Upper lobe of right lung (tissue), 1 donor: ENCODE measurements at regions not wholly inside any gene's neighbourhood (a gene's known extent, or its start where the extent isn't known, plus 50 kb on each side); places are given as distances from the start of the nearest gene placed in this dataset.

Experiments
- ATAC-seq: fragments of 200-7000 bp; cut with Tn5 transposase; one replicate; pipeline ENCODE4 v1.9.1; 2020; ENCODE audit warnings: mild to moderate bottlenecking, moderate library complexity
- DNase-seq: peaks from one replicate; pipeline ENCODE4 v3.0.0-alpha.2; 2020
- H3K27ac ChIP-seq: fragments of 200-600 bp; one replicate; pipeline ENCODE4 v1.8.0; 2022
- H3K27me3 ChIP-seq: fragments of 200-600 bp; one replicate; pipeline ENCODE4 v1.8.0; 2022; ENCODE audit warnings: mild to moderate bottlenecking
- H3K36me3 ChIP-seq: fragments of 200-600 bp; one replicate; pipeline ENCODE4 v1.8.0; 2022
- H3K4me1 ChIP-seq: fragments of 200-600 bp; one replicate; pipeline ENCODE4 v1.8.0; 2022
- H3K4me3 ChIP-seq: fragments of 200-600 bp; one replicate; pipeline ENCODE4 v1.8.0; 2022; ENCODE audit warnings: mild to moderate bottlenecking
- H3K9me3 ChIP-seq: fragments of 200-600 bp; one replicate; pipeline ENCODE4 v1.8.0; 2022
- CTCF ChIP-seq: fragments of 200-600 bp; IDR thresholded peaks from one replicate; pipeline ENCODE4 v1.8.0; 2022; ENCODE audit warnings: antibody characterized with exemption
- intact Hi-C: fragments of 100-400 bp; cut with DNase I; formaldehyde crosslinking; loops from one replicate; pipeline ENCODE4 v1.11.0; 2022
- donor health status: DM: no; HTN: yes; CAD: no; lungs with severe emphysema.

- no peaks in the 10 kb centered on the region for H3K4me1 ChIP-seq
Measured at GRCh38 chr14:97841762-97842161, 1044.6 kb downstream of the VRK1 start.

GRCh38 chr14:97843066-97843465, 1045.9 kb downstream of the VRK1 start:
- intact Hi-C loops = no loop called here
- H3K27me3 ChIP-seq = peaks cover 5% of the 10 kb centered on the region
- DNase-seq = no peak

More at GRCh38 chr14:97841762-97842161, 1044.6 kb downstream of the VRK1 start:
- intact Hi-C loops = no loop called here
- Histone ChIP-seq H3K36me3 (no peaks in the 10 kb centered on the region), H3K27ac (no peak overlapping the region), H3K27me3 (peaks cover 5% of the 10 kb centered on the region), H3K4me3 (no peak overlapping the region), H3K9me3 (no peaks in the 10 kb centered on the region)
- TF ChIP-seq CTCF = no peak
- DNase-seq (no peak), ATAC-seq (no peak)

GRCh38 chr14:97844042-97844441, 1046.9 kb downstream of the VRK1 start:
- no peaks in the 10 kb centered on the region for H3K9me3 ChIP-seq
- no peak for DNase-seq
- no peak overlapping the region for H3K4me3 ChIP-seq
- no peak overlapping the region for H3K27ac ChIP-seq
- H3K36me3 ChIP-seq = no peaks in the 10 kb centered on the region
- H3K27me3 ChIP-seq = peaks cover 5% of the 10 kb centered on the region
- ATAC-seq = peak; percentile 19
- TF ChIP-seq CTCF = no peak
- H3K4me1 ChIP-seq = no peaks in the 10 kb centered on the region
- intact Hi-C loops = no loop called here

More at GRCh38 chr14:97843066-97843465, 1045.9 kb downstream of the VRK1 start:
- TF ChIP-seq CTCF = no peak
- no peak overlapping the region for H3K27ac ChIP-seq
- H3K4me3 ChIP-seq = no peak overlapping the region
- H3K9me3 ChIP-seq = no peaks in the 10 kb centered on the region
- H3K36me3 ChIP-seq = no peaks in the 10 kb centered on the region
- H3K4me1 ChIP-seq = no peaks in the 10 kb centered on the region
- no peak for ATAC-seq

GRCh38 chr14:97846156-97846555, 1049.0 kb downstream of the VRK1 start:
- no peak for TF ChIP-seq CTCF
- Histone ChIP-seq H3K36me3 (no peaks in the 10 kb centered on the region), H3K27ac (no peak overlapping the region), H3K27me3 (no peaks in the 10 kb centered on the region), H3K4me1 (no peaks in the 10 kb centered on the region), H3K9me3 (no peaks in the 10 kb centered on the region), H3K4me3 (no peak overlapping the region)
- no peak for ATAC-seq
- no peak for DNase-seq
- intact Hi-C loops = no loop called here

- H3K27me3 ChIP-seq = no peaks in the 10 kb centered on the region
- H3K4me1 ChIP-seq = no peaks in the 10 kb centered on the region
- H3K27ac ChIP-seq = no peak overlapping the region
- H3K4me3 ChIP-seq = no peak overlapping the region
- H3K36me3 ChIP-seq = no peaks in the 10 kb centered on the region
- TF ChIP-seq CTCF = no peak
- ATAC-seq (no peak), DNase-seq (no peak)
- intact Hi-C loops = no loop called here
- H3K9me3 ChIP-seq = no peaks in the 10 kb centered on the region
Measured at GRCh38 chr14:97848317-97848980, 1051.3 kb downstream of the VRK1 start.

- intact Hi-C loops = no loop called here
- Histone ChIP-seq H3K9me3 (no peaks in the 10 kb centered on the region), H3K4me1 (no peaks in the 10 kb centered on the region), H3K27me3 (no peaks in the 10 kb centered on the region), H3K27ac (no peak overlapping the region), H3K4me3 (no peak overlapping the region), H3K36me3 (no peaks in the 10 kb centered on the region)
- TF ChIP-seq CTCF = no peak
- DNase-seq = no peak
- ATAC-seq = no peak
Measured at GRCh38 chr14:97850466-97850865, 1053.3 kb downstream of the VRK1 start.
